Immature natural killer cell (primary cell): ENCODE measurements at regions not wholly inside any gene's neighbourhood (a gene's known extent, or its start where the extent isn't known, plus 50 kb on each side); places are given as distances from the start of the nearest gene placed in this dataset.

Experiments used
- DNase-seq, 3 donors: peaks; one replicate each; pipeline ENCODE4 v3.0.0; 2022; ENCODE audit warnings: mixed read lengths in 1 of 3
- H3K27ac Mint-ChIP-seq, 6 donors: one replicate each; pipeline ENCODE4 v1.8.0; 2020; ENCODE audit warnings: mixed read lengths in 6 of 6, mild to moderate bottlenecking in 5 of 6, inconsistent platforms in 4 of 6, moderate library complexity in 3 of 6
- H3K27me3 Mint-ChIP-seq, 3 donors: one replicate each; pipeline ENCODE4 v1.8.0; 2020 to 2021; ENCODE audit warnings: low read depth in 3 of 3, mild to moderate bottlenecking in 3 of 3, mixed read lengths in 3 of 3, moderate library complexity in 3 of 3, inconsistent platforms in 1 of 3
- H3K36me3 Mint-ChIP-seq, 3 donors: one replicate each; pipeline ENCODE4 v1.8.0; 2020; ENCODE audit warnings: mixed read lengths in 3 of 3, inconsistent platforms in 2 of 3, mild to moderate bottlenecking in 2 of 3
- H3K4me1 Mint-ChIP-seq, 2 donors: one replicate each; pipeline ENCODE4 v1.8.0; 2020; ENCODE audit warnings: inconsistent platforms in 2 of 2, mild to moderate bottlenecking in 2 of 2, mixed read lengths in 2 of 2, moderate library complexity in 1 of 2
- H3K4me3 Mint-ChIP-seq, 5 donors: one replicate each; pipeline ENCODE4 v1.8.0; 2020; ENCODE audit warnings: mild to moderate bottlenecking in 5 of 5, mixed read lengths in 5 of 5, inconsistent platforms in 3 of 5, moderate library complexity in 3 of 5
- H3K9me3 Mint-ChIP-seq, 6 donors: one replicate each; pipeline ENCODE4 v1.8.0; 2020; ENCODE audit warnings: mild to moderate bottlenecking in 6 of 6, mixed read lengths in 6 of 6, inconsistent platforms in 4 of 6, moderate library complexity in 3 of 6

- no peak for DNase-seq
- Mint-ChIP-seq H3K4me3 (no peak overlapping the region), H3K27ac (no peak overlapping the region), H3K4me1 (no peaks in the 10 kb centered on the region), H3K9me3 (peaks cover 0 to 2% (median 0%) of the 10 kb centered on the region in 6 donors), H3K27me3 (no peaks in the 10 kb centered on the region), H3K36me3 (no peaks in the 10 kb centered on the region)
These were observed 348.5 kb downstream of the EN1 start for GRCh38 chr2:118498943-118499342.

GRCh38 chr2:118496870-118497611, 350.4 kb downstream of the EN1 start:
- Mint-ChIP-seq H3K27ac (no peak overlapping the region), H3K36me3 (no peaks in the 10 kb centered on the region), H3K4me1 (no peaks in the 10 kb centered on the region), H3K4me3 (no peak overlapping the region), H3K9me3 (peaks cover 0 to 2% (median under 1%) of the 10 kb centered on the region in 6 donors), H3K27me3 (peaks cover 0 to 2% (median 0%) of the 10 kb centered on the region in 3 donors)
- DNase-seq: no peak

GRCh38 chr2:118496467-118496866, 351.0 kb downstream of the EN1 start:
- no peak overlapping the region for H3K4me3 Mint-ChIP-seq

GRCh38 chr2:118495290-118495689, 352.2 kb downstream of the EN1 start:
- Mint-ChIP-seq H3K9me3 (peaks cover 0 to 5% (median under 1%) of the 10 kb centered on the region in 6 donors), H3K4me1 (no peaks in the 10 kb centered on the region)

More at GRCh38 chr2:118496467-118496866, 351.0 kb downstream of the EN1 start:
- Mint-ChIP-seq H3K4me1 (no peaks in the 10 kb centered on the region), H3K36me3 (no peaks in the 10 kb centered on the region), H3K9me3 (peaks cover 0 to 5% (median under 1%) of the 10 kb centered on the region in 6 donors), H3K27me3 (peaks cover 0 to 2% (median 0%) of the 10 kb centered on the region in 3 donors), H3K27ac (no peak overlapping the region)
- DNase-seq: no peak

GRCh38 chr2:118493213-118493612, 354.2 kb downstream of the EN1 start:
- peaks cover 0 to 4% (median 1%) of the 10 kb centered on the region in 3 donors for H3K27me3 Mint-ChIP-seq
- no peaks in the 10 kb centered on the region for H3K4me1 Mint-ChIP-seq
- H3K9me3 Mint-ChIP-seq: peaks cover 0 to 5% (median under 1%) of the 10 kb centered on the region in 6 donors
- H3K36me3 Mint-ChIP-seq: no peaks in the 10 kb centered on the region
- DNase-seq: no peak
- no peak overlapping the region for H3K4me3 Mint-ChIP-seq
- no peak overlapping the region for H3K27ac Mint-ChIP-seq

More at GRCh38 chr2:118495290-118495689, 352.2 kb downstream of the EN1 start:
- H3K27me3 Mint-ChIP-seq: peaks cover 0 to 2% (median 0%) of the 10 kb centered on the region in 3 donors
- no peak overlapping the region for H3K27ac Mint-ChIP-seq
- DNase-seq: no peak
- H3K36me3 Mint-ChIP-seq: no peaks in the 10 kb centered on the region
- no peak overlapping the region for H3K4me3 Mint-ChIP-seq

- Mint-ChIP-seq H3K4me3 (no peak overlapping the region), H3K27ac (no peak overlapping the region), H3K36me3 (no peaks in the 10 kb centered on the region), H3K27me3 (peaks cover 0 to 4% (median 1%) of the 10 kb centered on the region in 3 donors), H3K4me1 (no peaks in the 10 kb centered on the region), H3K9me3 (peaks cover 0 to 5% (median under 1%) of the 10 kb centered on the region in 6 donors)
- DNase-seq: no peak
These were observed 355.1 kb downstream of the EN1 start for GRCh38 chr2:118492335-118492734.

- Mint-ChIP-seq H3K4me3 (no peak overlapping the region), H3K27me3 (peaks cover 1 to 4% (median 2%) of the 10 kb centered on the region in 3 donors), H3K27ac (no peak overlapping the region), H3K36me3 (no peaks in the 10 kb centered on the region), H3K4me1 (no peaks in the 10 kb centered on the region), H3K9me3 (peaks cover 0 to 5% (median 2%) of the 10 kb centered on the region in 6 donors)
- no peak for DNase-seq
These were observed 357.1 kb downstream of the EN1 start for GRCh38 chr2:118490330-118490729.

- Mint-ChIP-seq H3K27me3 (peaks cover 1 to 4% (median 2%) of the 10 kb centered on the region in 3 donors), H3K4me3 (no peak overlapping the region), H3K27ac (no peak overlapping the region), H3K36me3 (no peaks in the 10 kb centered on the region), H3K4me1 (no peaks in the 10 kb centered on the region), H3K9me3 (peaks cover 0 to 5% (median 1%) of the 10 kb centered on the region in 6 donors)
- DNase-seq: no peak
These were observed 357.6 kb downstream of the EN1 start for GRCh38 chr2:118489712-118490299.

- no peaks in the 10 kb centered on the region for H3K4me1 Mint-ChIP-seq
- H3K4me3 Mint-ChIP-seq: no peak overlapping the region
- H3K27me3 Mint-ChIP-seq: peaks cover 2 to 3% (median 2%) of the 10 kb centered on the region in 3 donors
- H3K9me3 Mint-ChIP-seq: peaks cover 0 to 2% (median 0%) of the 10 kb centered on the region in 6 donors
- H3K27ac Mint-ChIP-seq: no peak overlapping the region
- no peak for DNase-seq
- H3K36me3 Mint-ChIP-seq: no peaks in the 10 kb centered on the region
These were observed 366.1 kb downstream of the EN1 start for GRCh38 chr2:118481299-118481698.

- peaks cover 0 to 3% (median 2%) of the 10 kb centered on the region in 3 donors for H3K27me3 Mint-ChIP-seq
- no peak overlapping the region for H3K27ac Mint-ChIP-seq
- no peaks in the 10 kb centered on the region for H3K36me3 Mint-ChIP-seq
- no peaks in the 10 kb centered on the region for H3K9me3 Mint-ChIP-seq
- no peaks in the 10 kb centered on the region for H3K4me1 Mint-ChIP-seq
- no peak for DNase-seq
- no peak overlapping the region for H3K4me3 Mint-ChIP-seq
These were observed 368.4 kb downstream of the EN1 start for GRCh38 chr2:118479020-118479419.

- no peak overlapping the region for H3K27ac Mint-ChIP-seq
- no peak for DNase-seq
- peaks cover 2 to 4% (median 3%) of the 10 kb centered on the region in 3 donors for H3K27me3 Mint-ChIP-seq
- no peaks in the 10 kb centered on the region for H3K36me3 Mint-ChIP-seq
- no peak overlapping the region for H3K4me3 Mint-ChIP-seq
- H3K9me3 Mint-ChIP-seq: no peaks in the 10 kb centered on the region
- H3K4me1 Mint-ChIP-seq: no peaks in the 10 kb centered on the region
These were observed 370.2 kb downstream of the EN1 start for GRCh38 chr2:118477111-118477862.

- H3K36me3 Mint-ChIP-seq: no peaks in the 10 kb centered on the region
- DNase-seq: no peak
- no peak overlapping the region for H3K27ac Mint-ChIP-seq
- no peaks in the 10 kb centered on the region for H3K9me3 Mint-ChIP-seq
- no peaks in the 10 kb centered on the region for H3K4me1 Mint-ChIP-seq
- no peak overlapping the region for H3K4me3 Mint-ChIP-seq
- H3K27me3 Mint-ChIP-seq: peaks cover 2 to 4% (median 2%) of the 10 kb centered on the region in 3 donors
These were observed 371.7 kb downstream of the EN1 start for GRCh38 chr2:118475622-118476205.

GRCh38 chr2:118474541-118474920, 372.9 kb downstream of the EN1 start:
- Mint-ChIP-seq H3K9me3 (no peaks in the 10 kb centered on the region), H3K4me1 (no peaks in the 10 kb centered on the region), H3K4me3 (no peak overlapping the region), H3K27ac (no peak overlapping the region), H3K27me3 (peaks cover 2 to 5% (median 4%) of the 10 kb centered on the region in 3 donors), H3K36me3 (no peaks in the 10 kb centered on the region)
- DNase-seq: no peak
